ENCODE measurements at regions not wholly inside any gene's neighbourhood (a gene's known extent, or its start where the extent isn't known, plus 50 kb on each side); places are given as distances from the start of the nearest gene placed in this dataset.

DNA sequence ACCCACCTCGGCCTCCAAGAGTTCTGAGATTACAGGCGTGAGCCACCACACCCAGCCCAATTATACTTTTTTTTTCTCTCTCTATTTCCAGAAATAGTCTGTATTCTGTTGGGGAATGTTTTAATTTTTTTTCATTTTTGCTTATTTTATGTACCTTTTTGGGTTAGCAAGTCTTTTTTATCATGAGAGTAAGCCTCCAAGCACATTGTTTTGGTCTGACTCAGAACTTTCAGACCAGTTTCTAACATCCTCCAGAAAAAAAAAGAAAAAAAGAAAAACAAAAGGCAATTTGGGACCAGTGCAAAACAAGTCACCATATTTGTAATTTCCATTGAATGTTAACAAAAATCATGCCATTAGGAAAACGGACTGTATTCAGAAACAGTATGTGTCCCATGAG is 1465.5 kb downstream of the SLITRK5 start:
- 60% methylated on average over 3 of the region's 3 CpGs for WGBS
- intact Hi-C loops (cut with DNase I): no loop called here
- Histone ChIP-seq H3K27ac (no peak overlapping the region), H3K9me3 (no peaks in the 10 kb centered on the region), H3K36me3 (no peaks in the 10 kb centered on the region), H3K4me3 (no peak overlapping the region), H3K4me1 (replicated peaks) (no peaks in the 10 kb centered on the region), H3K27me3 (replicated peaks; ENCODE audit: insufficient read depth) (no peaks in the 10 kb centered on the region)
- no peak for DNase-seq (ENCODE audit: low spot score)
- TF ChIP-seq CTCF (IDR thresholded peaks at IDR 0.05) (no peak), POLR2A (IDR thresholded peaks at IDR 0.05) (no peak), POLR2AphosphoS5 (IDR thresholded peaks at IDR 0.05) (no peak)

DNA sequence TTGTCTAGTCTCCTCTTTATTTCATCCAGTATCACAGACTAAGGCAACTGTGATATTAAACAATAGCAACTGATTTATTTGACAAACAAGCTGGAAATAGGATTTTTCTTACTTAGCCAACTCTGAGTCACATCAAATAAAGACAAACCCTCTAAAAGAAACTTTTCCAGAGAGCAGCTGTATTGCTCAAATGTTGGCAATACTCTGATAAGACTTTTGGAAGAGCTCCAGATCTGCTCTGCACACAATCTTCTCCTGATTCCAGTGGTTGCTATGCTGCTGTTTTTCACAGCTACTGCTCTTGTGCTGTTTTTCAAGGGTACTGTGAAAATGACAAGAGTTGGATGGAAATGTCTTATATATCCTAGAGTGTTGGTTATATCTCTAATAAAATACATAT is 1479.2 kb downstream of the SLITRK5 start:
- intact Hi-C loops (cut with DNase I): no loop called here
- no peak for DNase-seq (ENCODE audit: low spot score)
- H3K36me3 ChIP-seq: no peaks in the 10 kb centered on the region
- no peak overlapping the region for H3K27ac ChIP-seq
- no peak overlapping the region for H3K4me3 ChIP-seq
- no peaks in the 10 kb centered on the region for H3K9me3 ChIP-seq
- no peak for TF ChIP-seq POLR2A (IDR thresholded peaks at IDR 0.05)
- TF ChIP-seq CTCF (IDR thresholded peaks at IDR 0.05): no peak
- TF ChIP-seq POLR2AphosphoS5 (IDR thresholded peaks at IDR 0.05): no peak
- H3K27me3 ChIP-seq (replicated peaks; ENCODE audit: insufficient read depth): no peaks in the 10 kb centered on the region
- H3K4me1 ChIP-seq (replicated peaks): no peaks in the 10 kb centered on the region

GRCh38 chr13:89153941-89154340 is 1482.8 kb downstream of the SLITRK5 start:
- TF ChIP-seq POLR2A (IDR thresholded peaks at IDR 0.05): no peak
- TF ChIP-seq POLR2AphosphoS5 (IDR thresholded peaks at IDR 0.05): no peak
- no peak for TF ChIP-seq CTCF (IDR thresholded peaks at IDR 0.05)
- intact Hi-C loops (cut with DNase I): no loop called here
- DNase-seq (ENCODE audit: low spot score): no peak
- Histone ChIP-seq H3K27me3 (replicated peaks; ENCODE audit: insufficient read depth) (no peaks in the 10 kb centered on the region), H3K9me3 (no peaks in the 10 kb centered on the region), H3K36me3 (no peaks in the 10 kb centered on the region), H3K4me3 (no peak overlapping the region), H3K27ac (no peak overlapping the region), H3K4me1 (replicated peaks) (no peaks in the 10 kb centered on the region)
- 90% methylated on average over 5 of the region's 5 CpGs for WGBS

GRCh38 chr13:89163096-89163495 is 1491.9 kb downstream of the SLITRK5 start:
- no peak for TF ChIP-seq CTCF (IDR thresholded peaks at IDR 0.05)
- no peak for TF ChIP-seq POLR2AphosphoS5 (IDR thresholded peaks at IDR 0.05)
- TF ChIP-seq POLR2A (IDR thresholded peaks at IDR 0.05): no peak
- 91% methylated on average over 16 of the region's 16 CpGs for WGBS

DNA sequence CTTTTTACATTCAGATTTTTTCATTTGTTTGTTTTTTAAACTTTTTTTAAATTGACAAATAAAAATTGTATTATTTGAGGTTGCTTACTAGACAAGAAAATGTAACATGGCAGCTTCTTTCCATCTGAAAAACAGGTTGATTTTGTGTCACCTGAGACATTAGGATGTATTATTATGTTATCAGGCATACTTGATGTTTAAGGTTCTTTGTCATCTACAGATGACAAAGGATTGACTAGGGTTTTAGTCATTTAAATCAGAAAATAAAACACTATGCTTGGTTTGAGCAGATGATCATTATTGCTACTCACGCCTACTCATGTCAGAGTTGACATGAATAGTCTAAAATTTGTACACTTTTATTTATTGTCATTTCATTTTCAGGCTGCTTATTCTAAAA is 1494.5 kb downstream of the SLITRK5 start:
- intact Hi-C loops (cut with DNase I): no loop called here
- 83% methylated on average over 1 of the region's 1 CpG for WGBS
- no peaks in the 10 kb centered on the region for H3K9me3 ChIP-seq

More at GRCh38 chr13:89163096-89163495, 1491.9 kb downstream of the SLITRK5 start:
- DNase-seq (ENCODE audit: low spot score): no peak
- H3K27me3 ChIP-seq (replicated peaks; ENCODE audit: insufficient read depth): no peaks in the 10 kb centered on the region
- intact Hi-C loops (cut with DNase I): no loop called here
- H3K27ac ChIP-seq: no peak overlapping the region
- H3K4me1 ChIP-seq (replicated peaks): no peaks in the 10 kb centered on the region
- H3K4me3 ChIP-seq: no peak overlapping the region
- H3K9me3 ChIP-seq: no peaks in the 10 kb centered on the region
- H3K36me3 ChIP-seq: no peaks in the 10 kb centered on the region

More for the DNA sequence above, 1494.5 kb downstream of the SLITRK5 start:
- TF ChIP-seq POLR2A (IDR thresholded peaks at IDR 0.05) (no peak), POLR2AphosphoS5 (IDR thresholded peaks at IDR 0.05) (no peak), CTCF (IDR thresholded peaks at IDR 0.05) (no peak)
- Histone ChIP-seq H3K27ac (no peak overlapping the region), H3K4me3 (no peak overlapping the region), H3K4me1 (replicated peaks) (no peaks in the 10 kb centered on the region), H3K27me3 (replicated peaks; ENCODE audit: insufficient read depth) (no peaks in the 10 kb centered on the region), H3K36me3 (no peaks in the 10 kb centered on the region)
- no peak for DNase-seq (ENCODE audit: low spot score)

Measured in prostate gland (tissue), 2 donors.